ENCODE measurements at regions not wholly inside any gene's neighbourhood (a gene's known extent, or its start where the extent isn't known, plus 50 kb on each side); places are given as distances from the start of the nearest gene placed in this dataset.

- Histone ChIP-seq H3K4me1 (no peaks in the 10 kb centered on the region), H3K4me2 (no peak overlapping the region), H3K27me3 (no peaks in the 10 kb centered on the region), H3F3A (ENCODE audit: low read depth) (no peaks in the 10 kb centered on the region), H4K20me1 (ENCODE audit: low read depth) (no peaks in the 10 kb centered on the region), H2AFZ (replicated peaks) (no peak overlapping the region), H3K36me3 (no peaks in the 10 kb centered on the region), H3K27ac (no peak overlapping the region), H3K79me2 (ENCODE audit: low read depth) (no peaks in the 10 kb centered on the region), H3K9ac (no peak overlapping the region), H3K4me3 (no peak overlapping the region), H3K9me3 (ENCODE audit: low read depth) (no peaks in the 10 kb centered on the region)
- H3K4me3 Mint-ChIP-seq = no peak overlapping the region
- peaks cover 4% of the 10 kb centered on the region for H3K36me3 Mint-ChIP-seq
- no peak for TF ChIP-seq EZH2phosphoT487 (IDR thresholded peaks at IDR 0.05)
- TF ChIP-seq CTCF (IDR thresholded peaks at IDR 0.05) = no peak
- no peak for TF ChIP-seq EZH2 (IDR thresholded peaks at IDR 0.05)
- peaks cover 6% of the 10 kb centered on the region for H3K4me1 Mint-ChIP-seq
- H3K27me3 Mint-ChIP-seq (ENCODE audit: insufficient read depth, low read depth) = no peaks in the 10 kb centered on the region
- H3K9me3 Mint-ChIP-seq = no peaks in the 10 kb centered on the region
- DNase-seq (ENCODE audit: low spot score) = no peak
- H3K27ac Mint-ChIP-seq = no peak overlapping the region
These were observed 439.8 kb downstream of the RNF144A start for GRCh38 chr2:7356909-7357584.

- Histone ChIP-seq H3K4me1 (no peaks in the 10 kb centered on the region), H4K20me1 (ENCODE audit: low read depth) (no peaks in the 10 kb centered on the region), H3K36me3 (no peaks in the 10 kb centered on the region), H3K27me3 (no peaks in the 10 kb centered on the region), H3K4me2 (no peak overlapping the region), H3K27ac (no peak overlapping the region), H3K4me3 (no peak overlapping the region), H3K9me3 (ENCODE audit: low read depth) (no peaks in the 10 kb centered on the region), H3K79me2 (ENCODE audit: low read depth) (no peaks in the 10 kb centered on the region), H3K9ac (no peak overlapping the region), H3F3A (ENCODE audit: low read depth) (no peaks in the 10 kb centered on the region), H2AFZ (replicated peaks) (no peak overlapping the region)
- DNase-seq (ENCODE audit: low spot score) = no peak
- Mint-ChIP-seq H3K36me3 (peaks cover 4% of the 10 kb centered on the region), H3K4me3 (no peak overlapping the region), H3K27me3 (ENCODE audit: insufficient read depth, low read depth) (no peaks in the 10 kb centered on the region), H3K4me1 (peaks cover 6% of the 10 kb centered on the region), H3K27ac (no peak overlapping the region), H3K9me3 (no peaks in the 10 kb centered on the region)
- no peak for TF ChIP-seq EZH2 (IDR thresholded peaks at IDR 0.05)
- TF ChIP-seq CTCF (IDR thresholded peaks at IDR 0.05) = peak; percentile 5
These were observed 440.8 kb downstream of the RNF144A start for GRCh38 chr2:7357993-7358392.

- Histone ChIP-seq H3K4me1 (no peaks in the 10 kb centered on the region), H3K36me3 (no peaks in the 10 kb centered on the region), H3K27me3 (no peaks in the 10 kb centered on the region), H3K9ac (no peak overlapping the region), H3K9me3 (ENCODE audit: low read depth) (no peaks in the 10 kb centered on the region), H3F3A (ENCODE audit: low read depth) (no peaks in the 10 kb centered on the region), H3K4me2 (no peak overlapping the region), H3K27ac (no peak overlapping the region), H3K79me2 (ENCODE audit: low read depth) (no peaks in the 10 kb centered on the region), H4K20me1 (ENCODE audit: low read depth) (no peaks in the 10 kb centered on the region), H2AFZ (replicated peaks) (no peak overlapping the region), H3K4me3 (no peak overlapping the region)
- TF ChIP-seq EZH2 (IDR thresholded peaks at IDR 0.05) = no peak
- Mint-ChIP-seq H3K4me1 (peaks cover 6% of the 10 kb centered on the region), H3K9me3 (no peaks in the 10 kb centered on the region), H3K27me3 (ENCODE audit: insufficient read depth, low read depth) (no peaks in the 10 kb centered on the region), H3K27ac (peak overlapping the region; percentile 64), H3K36me3 (peaks cover 4% of the 10 kb centered on the region), H3K4me3 (no peak overlapping the region)
- no peak for DNase-seq (ENCODE audit: low spot score)
These were observed 441.7 kb downstream of the RNF144A start for GRCh38 chr2:7358865-7359447.

GRCh38 chr2:7363906-7364305, 446.7 kb downstream of the RNF144A start:
- Mint-ChIP-seq H3K9me3 (peaks cover 2% of the 10 kb centered on the region), H3K27me3 (ENCODE audit: insufficient read depth, low read depth) (peaks cover 3% of the 10 kb centered on the region), H3K36me3 (peaks cover 2% of the 10 kb centered on the region), H3K4me1 (peaks cover 1% of the 10 kb centered on the region), H3K27ac (no peak overlapping the region), H3K4me3 (no peak overlapping the region)
- DNase-seq (ENCODE audit: low spot score) = peak; percentile 29
- no peak overlapping the region for H3K9ac ChIP-seq
- H3K27ac ChIP-seq = no peak overlapping the region
- no peak overlapping the region for H3K4me3 ChIP-seq
- no peaks in the 10 kb centered on the region for H3F3A ChIP-seq (ENCODE audit: low read depth)
- peaks cover 7% of the 10 kb centered on the region for H3K36me3 ChIP-seq
- H4K20me1 ChIP-seq (ENCODE audit: low read depth) = no peaks in the 10 kb centered on the region
- TF ChIP-seq EZH2 (IDR thresholded peaks at IDR 0.05) = no peak
- TF ChIP-seq EZH2phosphoT487 (IDR thresholded peaks at IDR 0.05) = no peak
- TF ChIP-seq CTCF (IDR thresholded peaks at IDR 0.05) = peak; percentile 48
- no peak overlapping the region for H3K4me2 ChIP-seq
- H3K27me3 ChIP-seq = no peaks in the 10 kb centered on the region
- peaks cover 4% of the 10 kb centered on the region for H3K9me3 ChIP-seq (ENCODE audit: low read depth)
- no peak overlapping the region for H2AFZ ChIP-seq (replicated peaks)
- H3K79me2 ChIP-seq (ENCODE audit: low read depth) = no peaks in the 10 kb centered on the region
- H3K4me1 ChIP-seq = no peaks in the 10 kb centered on the region
